ENCODE measurements at regions not wholly inside any gene's neighbourhood (a gene's known extent, or its start where the extent isn't known, plus 50 kb on each side); places are given as distances from the start of the nearest gene placed in this dataset.

DNA sequence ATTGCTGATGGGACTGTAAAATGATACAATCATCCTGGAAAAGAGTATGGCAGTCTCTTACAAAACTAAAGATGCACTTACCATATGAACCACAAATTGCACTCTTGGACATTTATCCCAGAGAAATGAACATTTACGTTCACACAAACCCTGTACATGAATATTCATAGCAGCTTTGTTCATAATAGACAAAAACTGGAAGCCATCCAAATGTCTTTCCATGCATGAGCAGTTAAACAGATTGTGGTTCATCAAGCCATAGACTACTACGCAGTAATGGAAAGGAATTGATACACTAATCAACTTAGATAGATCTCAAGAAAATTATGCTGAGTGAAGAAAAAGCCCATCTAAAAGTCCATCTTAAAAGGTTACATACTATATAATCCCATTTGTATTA is 156.1 kb upstream of the SLC39A10 start:
- Mint-ChIP-seq H3K27ac (no peak overlapping the region), H3K4me1 (ENCODE audit: low read depth) (peaks cover 24% of the 10 kb centered on the region), H3K27me3 (ENCODE audit: low read depth) (no peaks in the 10 kb centered on the region), H3K36me3 (ENCODE audit: low read depth) (peaks cover 24% of the 10 kb centered on the region), H3K4me3 (ENCODE audit: low read depth) (no peak overlapping the region), H3K9me3 (peaks cover 4% of the 10 kb centered on the region)
- intact Hi-C loops (cut with micrococcal nuclease) = no loop called here
- no peak for DNase-seq (ENCODE audit: low spot score)

DNA sequence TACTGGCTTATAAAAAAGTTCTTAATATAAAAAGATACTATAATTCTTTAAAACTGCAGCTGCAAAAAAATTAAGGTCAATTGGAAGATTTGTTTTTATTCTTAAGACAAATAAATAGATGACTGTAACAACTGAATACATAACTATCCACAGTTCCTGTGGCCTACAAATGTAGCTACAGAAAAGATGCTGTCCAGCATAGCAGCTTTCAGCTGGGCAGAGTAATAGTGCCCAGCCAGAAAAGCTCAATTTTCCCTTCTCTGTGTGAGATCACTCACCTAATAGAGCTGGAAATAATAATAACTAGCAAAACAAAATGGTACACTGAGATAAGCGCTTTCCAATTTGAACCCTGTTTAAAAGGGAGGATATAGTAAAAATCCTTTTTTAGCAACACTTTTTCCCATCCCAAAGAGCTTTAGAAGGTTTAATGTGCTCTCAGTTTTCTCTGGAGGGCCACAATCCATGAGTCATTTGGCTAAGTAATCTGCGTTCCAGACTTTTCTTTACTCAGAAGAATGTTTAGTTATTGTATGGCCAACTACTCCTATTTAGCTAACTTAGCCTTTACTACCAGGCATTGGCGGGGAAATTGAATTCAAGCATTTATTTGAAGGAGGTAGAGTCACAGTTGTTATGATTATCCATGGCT is 158.1 kb upstream of the SLC39A10 start:
- H3K4me1 Mint-ChIP-seq (ENCODE audit: low read depth) = peaks cover 29% of the 10 kb centered on the region
- H3K4me3 Mint-ChIP-seq (ENCODE audit: low read depth) = no peak overlapping the region
- no peak overlapping the region for H3K27ac Mint-ChIP-seq
- intact Hi-C loops (cut with micrococcal nuclease) = no loop called here
- peaks cover 4% of the 10 kb centered on the region for H3K9me3 Mint-ChIP-seq
- H3K27me3 Mint-ChIP-seq (ENCODE audit: low read depth) = no peaks in the 10 kb centered on the region
- DNase-seq (ENCODE audit: low spot score) = no peak
- H3K36me3 Mint-ChIP-seq (ENCODE audit: low read depth) = peaks cover 20% of the 10 kb centered on the region

DNA sequence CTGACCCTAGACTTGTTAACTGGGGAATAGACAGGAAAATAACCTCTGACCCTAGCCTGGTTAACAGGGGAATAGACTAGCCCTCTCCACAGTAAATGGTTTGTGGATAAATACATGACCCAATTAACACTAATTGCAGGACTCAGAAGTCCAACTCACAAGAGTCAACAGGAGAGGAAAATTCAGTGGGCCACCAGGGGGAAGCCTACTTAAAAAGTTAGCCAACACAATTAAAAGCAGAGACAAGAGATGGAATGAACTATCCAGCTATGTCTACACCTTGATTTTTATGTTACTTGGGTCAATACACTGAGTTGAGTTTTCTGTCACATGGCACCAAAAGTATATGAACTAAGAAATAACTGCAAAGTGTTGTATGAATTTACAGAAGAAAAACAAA is 158.8 kb upstream of the SLC39A10 start:
- no peaks in the 10 kb centered on the region for H3K27me3 Mint-ChIP-seq (ENCODE audit: low read depth)
- intact Hi-C loops (cut with micrococcal nuclease) = no loop called here
- H3K9me3 Mint-ChIP-seq = peaks cover 9% of the 10 kb centered on the region
- no peak overlapping the region for H3K4me3 Mint-ChIP-seq (ENCODE audit: low read depth)
- no peak overlapping the region for H3K27ac Mint-ChIP-seq
- no peak for DNase-seq (ENCODE audit: low spot score)
- H3K36me3 Mint-ChIP-seq (ENCODE audit: low read depth) = peaks cover 25% of the 10 kb centered on the region
- peaks cover 30% of the 10 kb centered on the region for H3K4me1 Mint-ChIP-seq (ENCODE audit: low read depth)

DNA sequence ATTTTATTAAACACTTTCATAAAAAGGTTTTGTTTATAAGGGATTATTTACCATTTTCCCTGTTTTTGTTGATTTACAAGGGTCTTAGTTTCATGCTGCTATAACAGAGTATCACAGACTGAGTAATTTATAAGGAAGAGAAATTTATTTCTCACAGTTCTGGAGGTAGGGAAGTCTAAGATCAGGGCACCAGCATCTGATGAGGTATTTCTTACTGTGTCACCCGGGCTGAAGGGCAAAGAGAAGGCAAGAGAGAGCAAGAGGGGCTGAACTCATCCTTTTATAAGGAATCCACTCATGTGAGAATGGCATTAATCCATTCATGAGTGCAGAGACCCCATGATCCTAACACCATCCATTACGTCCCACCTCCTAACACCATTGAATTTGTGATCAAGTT is 160.0 kb upstream of the SLC39A10 start:
- no peaks in the 10 kb centered on the region for H3K27me3 Mint-ChIP-seq (ENCODE audit: low read depth)
- H3K9me3 Mint-ChIP-seq = peaks cover 9% of the 10 kb centered on the region
- H3K4me1 Mint-ChIP-seq (ENCODE audit: low read depth) = peaks cover 29% of the 10 kb centered on the region
- no peak overlapping the region for H3K27ac Mint-ChIP-seq
- intact Hi-C loops (cut with micrococcal nuclease) = loop anchor here (1.0 kb wide), 1 partner anchor 10 kb away; no protein-coding TSS in a partner anchor
- no peak overlapping the region for H3K4me3 Mint-ChIP-seq (ENCODE audit: low read depth)
- no peak for DNase-seq (ENCODE audit: low spot score)
- peaks cover 25% of the 10 kb centered on the region for H3K36me3 Mint-ChIP-seq (ENCODE audit: low read depth)

DNA sequence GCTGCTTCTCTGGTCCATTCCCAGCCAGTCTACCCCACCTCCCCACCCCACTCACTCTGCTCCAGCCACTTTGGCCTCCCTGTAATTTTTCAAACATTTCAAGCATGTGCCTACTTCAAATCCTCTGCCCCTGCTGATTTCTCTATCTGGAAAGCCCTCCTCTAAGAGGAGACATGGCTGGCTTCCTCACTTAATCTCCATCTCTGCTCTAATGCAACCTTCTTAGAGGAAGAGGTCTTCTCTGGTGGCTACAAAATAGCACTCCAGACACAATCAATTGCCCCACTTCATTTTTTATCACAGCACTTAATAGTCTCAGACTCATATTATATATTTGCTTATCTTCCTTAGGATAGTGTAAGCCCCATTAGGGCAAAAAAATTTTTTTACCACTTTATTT is 161.1 kb upstream of the SLC39A10 start:
- intact Hi-C loops (cut with micrococcal nuclease) = no loop called here
- H3K9me3 Mint-ChIP-seq = peaks cover 9% of the 10 kb centered on the region
- no peaks in the 10 kb centered on the region for H3K27me3 Mint-ChIP-seq (ENCODE audit: low read depth)
- peaks cover 29% of the 10 kb centered on the region for H3K36me3 Mint-ChIP-seq (ENCODE audit: low read depth)
- no peak overlapping the region for H3K4me3 Mint-ChIP-seq (ENCODE audit: low read depth)
- H3K4me1 Mint-ChIP-seq (ENCODE audit: low read depth) = peaks cover 36% of the 10 kb centered on the region
- no peak overlapping the region for H3K27ac Mint-ChIP-seq
- DNase-seq (ENCODE audit: low spot score) = no peak

DNA sequence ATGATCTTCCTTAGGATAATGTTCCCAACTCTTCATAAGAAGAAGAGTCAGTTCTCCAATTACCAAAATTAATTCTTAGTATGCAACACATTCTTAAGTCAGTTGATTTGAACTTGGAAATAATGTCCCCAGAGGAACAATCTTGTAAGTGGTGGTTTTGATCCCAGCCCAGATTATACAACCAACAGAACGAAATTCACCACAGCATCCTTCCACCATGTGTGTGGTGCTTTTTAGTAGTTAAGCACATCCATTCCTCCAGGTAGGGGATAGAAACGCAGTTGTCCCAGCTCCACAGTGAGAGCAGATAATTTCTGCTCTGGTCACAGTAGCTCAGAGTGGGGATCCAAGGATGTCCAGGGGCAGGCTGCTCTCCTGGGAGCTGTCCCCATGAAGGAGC is 161.7 kb upstream of the SLC39A10 start:
- Mint-ChIP-seq H3K27ac (no peak overlapping the region), H3K27me3 (ENCODE audit: low read depth) (no peaks in the 10 kb centered on the region), H3K36me3 (ENCODE audit: low read depth) (peaks cover 27% of the 10 kb centered on the region), H3K4me3 (ENCODE audit: low read depth) (no peak overlapping the region), H3K4me1 (ENCODE audit: low read depth) (peaks cover 39% of the 10 kb centered on the region), H3K9me3 (peaks cover 5% of the 10 kb centered on the region)
- intact Hi-C loops (cut with micrococcal nuclease) = no loop called here
- DNase-seq (ENCODE audit: low spot score) = peak; percentile 14

DNA sequence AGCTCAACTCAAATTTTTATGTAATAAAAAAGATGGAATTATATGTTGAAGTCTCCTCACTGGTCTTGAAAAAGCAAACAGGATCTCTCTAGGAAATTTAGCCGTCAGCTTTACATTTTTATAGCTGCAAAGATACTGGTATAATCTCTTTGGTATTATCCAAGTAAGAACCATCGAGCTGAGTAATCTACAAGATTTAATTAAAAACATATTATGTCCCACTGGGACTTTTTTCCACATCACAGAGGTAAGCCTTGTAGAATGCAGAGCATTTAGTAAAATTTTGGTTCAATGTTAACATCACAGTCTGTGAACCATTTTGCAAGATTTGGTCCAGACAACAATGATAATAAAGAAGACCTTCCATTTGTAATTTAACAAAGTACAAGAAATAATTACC is 162.6 kb upstream of the SLC39A10 start:
- no peak for DNase-seq (ENCODE audit: low spot score)
- H3K36me3 Mint-ChIP-seq (ENCODE audit: low read depth) = peaks cover 33% of the 10 kb centered on the region
- no peak overlapping the region for H3K4me3 Mint-ChIP-seq (ENCODE audit: low read depth)
- H3K27ac Mint-ChIP-seq = no peak overlapping the region
- peaks cover 5% of the 10 kb centered on the region for H3K9me3 Mint-ChIP-seq
- peaks cover 42% of the 10 kb centered on the region for H3K4me1 Mint-ChIP-seq (ENCODE audit: low read depth)
- H3K27me3 Mint-ChIP-seq (ENCODE audit: low read depth) = no peaks in the 10 kb centered on the region
- intact Hi-C loops (cut with micrococcal nuclease) = no loop called here

DNA sequence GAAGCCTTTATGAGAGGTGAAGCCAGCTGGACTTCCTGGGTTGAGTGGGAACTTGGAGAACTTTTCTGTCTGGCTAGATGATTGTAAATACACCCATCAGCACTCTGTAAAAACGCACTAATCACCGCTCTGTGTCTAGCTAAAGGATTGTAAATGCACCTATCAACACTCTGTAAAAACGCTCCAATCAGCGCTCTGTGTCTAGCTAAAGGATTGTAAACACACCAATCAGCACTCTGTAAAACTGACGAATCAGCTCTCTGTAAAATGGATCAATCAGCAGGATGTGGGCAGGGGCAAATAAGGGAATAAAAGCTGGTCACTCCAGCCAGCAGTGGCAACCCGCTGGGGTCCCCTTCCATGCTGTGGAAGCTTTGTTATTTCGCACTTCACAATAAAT is 163.6 kb upstream of the SLC39A10 start:
- H3K9me3 Mint-ChIP-seq = peaks cover 5% of the 10 kb centered on the region
- peaks cover 46% of the 10 kb centered on the region for H3K4me1 Mint-ChIP-seq (ENCODE audit: low read depth)
- no peak for DNase-seq (ENCODE audit: low spot score)
- H3K27ac Mint-ChIP-seq = no peak overlapping the region
- H3K36me3 Mint-ChIP-seq (ENCODE audit: low read depth) = peaks cover 30% of the 10 kb centered on the region
- H3K27me3 Mint-ChIP-seq (ENCODE audit: low read depth) = no peaks in the 10 kb centered on the region
- intact Hi-C loops (cut with micrococcal nuclease) = loop anchor here (2.0 kb wide), 1 partner anchor 15 kb away; no protein-coding TSS in a partner anchor
- H3K4me3 Mint-ChIP-seq (ENCODE audit: low read depth) = no peak overlapping the region

DNA sequence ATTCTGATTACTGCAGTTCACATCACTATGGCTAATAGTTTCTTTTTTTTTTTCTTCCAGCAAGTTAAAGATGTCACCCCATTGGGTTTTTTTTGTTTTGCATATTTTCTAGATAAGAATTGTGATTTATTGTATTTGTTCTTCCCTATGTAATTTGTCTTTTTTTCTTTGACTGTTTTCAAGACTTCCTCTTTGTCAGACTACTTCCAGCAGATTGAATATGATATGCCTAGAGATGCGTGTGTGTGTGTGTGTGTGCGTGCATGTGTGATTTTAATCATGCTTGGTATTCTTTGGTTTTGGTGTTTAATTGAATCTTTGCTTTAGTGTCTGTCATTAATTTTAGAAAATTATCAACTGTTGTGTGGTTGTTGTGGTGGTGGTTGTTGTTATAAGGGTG is 166.7 kb upstream of the SLC39A10 start:
- peaks cover 5% of the 10 kb centered on the region for H3K9me3 Mint-ChIP-seq
- H3K36me3 Mint-ChIP-seq (ENCODE audit: low read depth) = peaks cover 29% of the 10 kb centered on the region
- no peak for DNase-seq (ENCODE audit: low spot score)
- intact Hi-C loops (cut with micrococcal nuclease) = no loop called here
- H3K4me1 Mint-ChIP-seq (ENCODE audit: low read depth) = peaks cover 44% of the 10 kb centered on the region
- no peaks in the 10 kb centered on the region for H3K27me3 Mint-ChIP-seq (ENCODE audit: low read depth)
- no peak overlapping the region for H3K4me3 Mint-ChIP-seq (ENCODE audit: low read depth)
- no peak overlapping the region for H3K27ac Mint-ChIP-seq

DNA sequence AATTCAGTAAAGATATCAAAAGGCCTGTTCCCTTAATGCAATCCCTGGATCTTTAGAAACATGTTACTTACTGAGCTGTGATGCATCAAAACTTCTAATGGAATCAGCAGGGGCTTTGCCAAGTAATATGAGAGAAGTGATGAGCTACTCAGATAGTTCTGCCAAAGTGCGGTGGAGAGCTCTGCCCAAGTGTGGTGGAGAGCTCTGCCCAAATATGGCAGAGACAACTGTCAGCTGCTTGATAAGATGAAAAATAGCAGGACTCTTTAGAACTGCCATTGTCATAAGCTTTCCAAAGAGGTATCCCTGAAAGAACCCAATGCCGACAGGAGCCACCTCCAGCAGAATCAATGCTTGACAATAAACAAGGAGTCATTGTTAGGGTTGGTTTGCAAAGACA is 167.9 kb upstream of the SLC39A10 start:
- Mint-ChIP-seq H3K36me3 (ENCODE audit: low read depth) (peaks cover 37% of the 10 kb centered on the region), H3K4me1 (ENCODE audit: low read depth) (peaks cover 45% of the 10 kb centered on the region), H3K4me3 (ENCODE audit: low read depth) (no peak overlapping the region), H3K27ac (no peak overlapping the region), H3K9me3 (peaks cover 5% of the 10 kb centered on the region), H3K27me3 (ENCODE audit: low read depth) (no peaks in the 10 kb centered on the region)
- intact Hi-C loops (cut with micrococcal nuclease) = loop anchor here (5.0 kb wide), 1 partner anchor 127 kb away; no protein-coding TSS in a partner anchor
- no peak for DNase-seq (ENCODE audit: low spot score)

DNA sequence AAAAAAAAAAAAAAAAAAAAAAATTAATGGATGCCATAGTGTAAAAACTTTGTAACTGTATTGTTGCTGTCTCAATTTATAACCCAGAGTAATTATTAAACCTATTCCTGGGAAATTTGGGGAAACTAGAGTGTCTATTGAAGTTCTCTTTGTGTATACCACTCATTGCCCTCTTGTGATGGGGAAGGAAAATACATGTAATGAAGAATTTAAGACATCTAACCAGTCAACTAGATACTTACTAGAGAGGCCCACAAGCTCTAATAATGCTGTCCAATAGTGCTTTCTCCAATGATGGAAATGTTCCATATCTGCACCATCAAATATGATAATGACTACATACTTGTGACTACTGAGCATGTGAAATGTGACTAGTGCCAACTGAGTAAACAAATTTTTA is 168.5 kb upstream of the SLC39A10 start:
- no peak for DNase-seq (ENCODE audit: low spot score)
- Mint-ChIP-seq H3K27ac (no peak overlapping the region), H3K4me1 (ENCODE audit: low read depth) (peaks cover 45% of the 10 kb centered on the region), H3K27me3 (ENCODE audit: low read depth) (no peaks in the 10 kb centered on the region), H3K4me3 (ENCODE audit: low read depth) (no peak overlapping the region), H3K9me3 (peaks cover 4% of the 10 kb centered on the region), H3K36me3 (ENCODE audit: low read depth) (peaks cover 37% of the 10 kb centered on the region)
- intact Hi-C loops (cut with micrococcal nuclease) = loop anchor here (5.0 kb wide), 1 partner anchor 126 kb away; no protein-coding TSS in a partner anchor

DNA sequence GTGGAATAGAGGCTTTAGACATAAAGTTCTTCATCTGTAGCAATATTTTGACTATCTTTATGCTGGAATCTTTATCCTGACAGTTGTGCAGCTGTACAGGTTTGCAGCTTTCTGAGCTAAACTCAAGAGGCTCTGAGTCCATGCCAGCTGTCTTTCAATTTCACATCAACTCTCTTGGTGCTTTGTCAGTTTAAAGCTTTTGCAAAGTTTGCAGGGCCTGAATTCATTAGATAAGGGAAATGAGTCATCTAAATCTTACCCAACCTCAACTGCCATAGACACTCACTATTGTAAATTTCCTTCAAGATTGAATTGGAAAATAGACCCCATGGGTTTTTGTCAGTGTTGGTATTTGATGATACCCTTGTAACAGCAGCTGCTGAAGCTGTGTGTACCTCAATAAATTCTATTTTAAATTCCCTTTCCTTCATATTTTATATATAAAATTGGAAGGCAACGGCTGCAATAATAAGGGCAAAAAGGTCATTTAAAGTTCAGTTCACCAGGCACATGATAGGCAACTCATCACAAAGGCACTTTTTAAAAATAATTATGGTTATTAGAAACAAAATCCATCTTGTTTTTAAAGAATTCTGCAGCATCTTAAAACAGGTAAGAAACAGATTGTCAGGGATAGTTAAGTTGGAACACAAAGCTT is 169.9 kb upstream of the SLC39A10 start:
- Mint-ChIP-seq H3K9me3 (peaks cover 5% of the 10 kb centered on the region), H3K36me3 (ENCODE audit: low read depth) (peaks cover 39% of the 10 kb centered on the region), H3K4me1 (ENCODE audit: low read depth) (peaks cover 44% of the 10 kb centered on the region), H3K4me3 (ENCODE audit: low read depth) (no peak overlapping the region), H3K27me3 (ENCODE audit: low read depth) (no peaks in the 10 kb centered on the region), H3K27ac (peak overlapping the region; percentile 45)
- peak; percentile 28 for DNase-seq (ENCODE audit: low spot score)
- intact Hi-C loops (cut with micrococcal nuclease) = loop anchor here (1.0 to 5.0 kb wide), 6 partner anchors 10 to 173 kb away; no protein-coding TSS in a partner anchor

DNA sequence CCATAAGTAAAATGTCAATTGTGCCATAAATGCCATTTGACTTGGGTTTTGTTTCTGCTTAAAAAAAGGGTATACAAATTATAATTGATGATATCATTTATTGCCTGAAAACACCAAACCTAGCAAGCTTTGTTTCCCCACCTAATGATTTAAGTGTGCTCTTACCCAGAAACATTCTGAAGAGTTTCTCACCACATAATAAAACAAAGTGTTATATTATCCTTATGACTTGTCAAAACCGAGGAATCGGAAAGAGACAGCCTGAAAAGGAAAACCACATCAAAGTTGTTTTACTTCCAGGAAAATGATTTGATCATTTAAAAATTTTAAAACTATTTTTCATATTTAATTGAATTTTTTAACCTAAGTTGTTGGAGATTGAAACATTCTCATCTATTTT is 170.5 kb upstream of the SLC39A10 start:
- no peaks in the 10 kb centered on the region for H3K27me3 Mint-ChIP-seq (ENCODE audit: low read depth)
- no peak overlapping the region for H3K4me3 Mint-ChIP-seq (ENCODE audit: low read depth)
- peaks cover 41% of the 10 kb centered on the region for H3K4me1 Mint-ChIP-seq (ENCODE audit: low read depth)
- intact Hi-C loops (cut with micrococcal nuclease) = loop anchor here (1.0 to 5.0 kb wide), 3 partner anchors 9 to 124 kb away; no protein-coding TSS in a partner anchor
- H3K27ac Mint-ChIP-seq = no peak overlapping the region
- H3K9me3 Mint-ChIP-seq = peaks cover 6% of the 10 kb centered on the region
- DNase-seq (ENCODE audit: low spot score) = no peak
- H3K36me3 Mint-ChIP-seq (ENCODE audit: low read depth) = peaks cover 36% of the 10 kb centered on the region
